Suppressor macrophage treated with lipopolysaccharide for 4 hours (primary cell): ENCODE measurements at regions not wholly inside any gene's neighbourhood (a gene's known extent, or its start where the extent isn't known, plus 50 kb on each side); places are given as distances from the start of the nearest gene placed in this dataset.
"Not testable (repeated sequence)": the region's sequence is repeated elsewhere in the genome, so short reads cannot be mapped to it uniquely, and the experiment has no call there.

Source experiments
- DNase-seq: peaks from one replicate; pipeline ENCODE4 v3.0.0-alpha.2; 2020

DNA sequence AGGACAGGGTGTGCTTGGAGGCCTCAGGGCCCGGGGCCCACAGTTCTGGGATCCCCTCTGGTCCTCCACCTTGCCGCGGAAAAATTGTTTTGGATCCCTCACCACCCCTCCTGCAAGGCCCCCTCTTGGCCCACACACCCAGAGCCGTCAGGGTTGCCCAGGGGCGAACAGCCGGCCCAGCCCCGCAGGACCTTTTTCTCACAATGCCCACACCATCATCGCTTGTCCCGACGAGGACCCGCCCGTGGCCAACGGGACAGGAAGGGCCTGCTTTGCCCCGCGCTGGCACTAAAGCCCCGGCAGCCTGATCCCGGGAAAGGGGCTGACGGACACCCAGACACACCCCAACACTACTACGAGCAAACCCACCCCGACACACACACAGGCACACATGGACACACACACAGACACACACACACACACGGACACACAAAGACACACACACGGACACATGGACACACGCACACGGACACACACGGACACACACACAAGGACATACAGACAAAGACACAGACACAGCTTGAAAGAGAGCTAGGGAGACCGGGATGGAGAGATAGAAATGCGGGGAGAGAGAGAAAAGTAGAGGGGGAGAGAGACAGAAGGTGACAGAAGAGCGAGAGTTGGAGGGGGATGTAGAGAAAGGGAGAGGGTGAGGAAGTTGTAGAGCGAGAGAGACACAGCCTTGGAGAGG is 1493.5 kb upstream of the DEFB115 start:
- DNase-seq = no peak

DNA sequence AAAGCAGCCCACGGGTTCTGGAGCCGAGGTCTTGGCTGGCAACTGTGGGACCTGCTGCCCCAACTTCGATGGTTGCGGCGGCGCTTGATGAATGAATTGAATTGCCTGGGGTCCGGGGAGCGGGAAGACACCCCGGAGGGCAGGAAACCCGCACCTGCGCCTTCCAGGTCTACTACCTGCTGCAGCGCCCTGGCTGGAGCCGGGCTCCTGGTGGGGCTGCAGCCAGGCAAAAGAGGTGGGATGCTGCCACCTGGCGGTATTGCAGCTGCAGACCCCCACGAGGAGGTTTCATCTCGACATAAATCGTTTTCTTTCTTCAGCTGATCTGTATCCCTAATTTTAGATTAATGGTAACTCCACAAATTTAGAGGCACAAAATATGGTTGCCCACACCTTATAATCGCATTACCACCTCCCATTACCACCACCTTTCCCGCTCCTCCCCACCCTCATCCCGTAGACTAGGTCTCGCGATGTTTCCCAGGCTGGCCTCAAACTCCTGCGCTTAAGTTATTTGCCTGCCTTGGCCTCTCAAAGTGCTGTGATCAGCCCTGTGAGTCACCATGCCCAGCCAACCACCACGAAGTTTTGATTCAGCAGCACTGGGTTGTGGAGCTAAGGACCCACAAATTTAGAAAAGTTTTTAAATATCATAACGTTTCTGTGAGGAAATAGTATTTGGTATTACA is 1492.4 kb upstream of the DEFB115 start:
- not testable (repeated sequence) for DNase-seq

DNA sequence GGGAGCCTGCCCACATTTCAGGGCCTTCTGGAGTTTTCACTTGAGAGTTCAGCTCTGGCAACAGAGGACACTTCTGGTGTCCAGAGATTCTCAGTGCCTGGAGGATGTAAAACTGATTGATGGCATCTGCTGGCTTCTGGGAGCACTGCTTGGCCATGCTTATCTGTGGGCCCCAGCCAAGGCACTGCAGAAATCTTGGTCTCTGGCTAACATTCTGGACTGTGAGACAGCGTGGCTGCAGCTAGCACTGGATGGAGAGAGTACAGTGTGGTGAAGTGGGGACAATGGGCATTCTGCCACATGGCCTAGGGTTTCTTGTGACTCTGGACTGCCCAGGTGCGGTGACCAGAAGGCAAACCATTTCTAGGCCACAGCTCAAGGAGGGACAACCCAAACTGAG is 1479.4 kb upstream of the DEFB115 start:
- not testable (repeated sequence) for DNase-seq

DNA sequence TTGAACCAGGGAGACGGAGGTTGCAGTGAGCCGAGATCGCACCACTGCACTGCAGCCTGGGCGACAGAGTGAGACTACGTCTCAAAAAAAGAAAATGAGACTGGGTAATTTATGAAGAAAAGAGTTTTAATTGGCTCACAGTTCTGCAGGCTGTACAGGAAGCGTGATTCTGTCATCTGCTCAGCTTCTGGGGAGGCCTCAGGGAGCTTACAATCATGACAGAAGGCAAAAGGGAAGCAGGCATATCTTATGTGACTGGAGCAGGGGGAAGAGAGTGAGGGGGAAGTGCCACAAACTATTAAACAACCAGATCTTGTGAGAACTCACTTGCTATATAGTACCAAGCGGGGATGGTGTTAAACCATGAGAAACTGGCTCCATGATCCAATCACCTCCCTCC is 1476.2 kb upstream of the DEFB115 start:
- not testable (repeated sequence) for DNase-seq

DNA sequence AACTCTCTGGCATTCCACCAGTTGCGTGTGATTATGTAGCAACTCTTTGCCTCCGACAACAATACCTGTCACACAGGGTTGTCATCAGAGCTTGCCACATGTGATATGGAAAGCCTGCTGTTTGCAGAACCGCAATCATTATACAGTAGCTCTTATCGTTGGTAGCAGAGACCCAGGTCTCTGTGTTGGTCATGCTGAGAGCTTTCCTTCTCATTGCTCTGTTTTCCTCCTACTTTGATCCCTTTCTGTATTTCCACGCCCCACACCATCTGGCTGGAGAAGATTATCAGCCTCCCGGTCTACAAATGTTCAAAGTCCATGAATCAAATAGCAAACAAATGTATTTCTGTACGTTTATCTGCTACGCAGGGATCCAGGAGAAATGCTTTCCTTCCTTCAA is 1475.6 kb upstream of the DEFB115 start:
- not testable (repeated sequence) for DNase-seq

DNA sequence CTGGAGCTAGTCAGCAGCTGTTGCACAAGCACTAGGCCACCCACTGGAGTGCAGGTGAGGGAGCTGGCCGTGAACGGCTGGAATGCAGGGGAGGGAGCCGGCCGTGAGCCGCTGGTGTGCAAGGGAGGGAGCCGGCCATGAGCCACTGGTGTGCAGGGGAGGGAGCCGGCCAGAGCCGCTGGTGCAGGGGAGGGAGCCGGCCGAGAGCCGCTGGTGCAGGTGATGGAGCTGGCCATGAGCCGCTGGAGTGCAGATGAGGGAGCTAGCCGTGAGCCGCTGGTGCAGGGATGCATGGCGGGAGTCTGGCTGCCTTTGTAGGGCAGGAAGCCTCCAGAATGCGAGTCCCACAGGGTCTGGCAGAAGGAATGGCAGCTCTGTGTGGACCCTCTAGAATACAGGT is 1470.0 kb upstream of the DEFB115 start:
- not testable (repeated sequence) for DNase-seq

DNA sequence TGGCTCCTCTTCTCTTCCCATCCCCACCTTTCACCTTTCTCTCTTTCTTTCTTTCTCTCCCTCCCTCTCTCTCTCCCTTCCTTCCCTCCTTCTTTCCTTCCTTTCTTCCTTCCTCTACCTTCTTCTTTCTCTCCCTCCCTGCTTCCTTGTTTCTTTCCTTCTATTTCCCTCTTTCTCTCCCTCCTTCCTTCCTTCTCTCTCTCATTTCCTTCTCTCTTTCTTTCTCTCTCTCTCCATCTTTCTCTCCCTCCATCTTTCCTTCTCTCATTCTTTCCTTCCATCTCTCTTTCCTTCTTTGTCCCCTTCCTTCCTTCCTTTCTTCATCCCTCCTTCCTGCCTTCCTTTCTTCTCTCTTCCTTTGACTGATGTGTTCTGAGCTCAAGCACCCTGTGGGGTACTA is 1467.0 kb upstream of the DEFB115 start:
- no peak for DNase-seq

DNA sequence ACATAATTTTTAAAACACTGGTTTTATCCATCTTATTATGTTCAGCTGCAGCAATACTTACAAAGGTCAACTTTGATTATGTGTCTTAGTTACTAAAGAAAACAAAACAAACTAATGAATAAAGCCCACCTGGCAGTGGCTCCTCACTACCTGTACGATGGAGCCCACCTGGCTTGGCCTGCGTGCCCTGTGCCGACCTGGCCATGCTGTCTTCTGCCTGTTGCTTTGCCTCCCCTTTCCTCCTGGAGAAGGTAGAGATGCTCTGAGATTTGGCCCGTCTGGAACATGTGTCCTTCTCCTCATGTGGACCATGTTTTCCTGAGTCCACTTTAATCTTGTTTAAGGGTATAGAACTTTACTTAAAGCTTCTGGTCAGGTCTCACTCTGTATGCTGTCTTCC is 1426.0 kb upstream of the DEFB115 start:
- not testable (repeated sequence) for DNase-seq

DNA sequence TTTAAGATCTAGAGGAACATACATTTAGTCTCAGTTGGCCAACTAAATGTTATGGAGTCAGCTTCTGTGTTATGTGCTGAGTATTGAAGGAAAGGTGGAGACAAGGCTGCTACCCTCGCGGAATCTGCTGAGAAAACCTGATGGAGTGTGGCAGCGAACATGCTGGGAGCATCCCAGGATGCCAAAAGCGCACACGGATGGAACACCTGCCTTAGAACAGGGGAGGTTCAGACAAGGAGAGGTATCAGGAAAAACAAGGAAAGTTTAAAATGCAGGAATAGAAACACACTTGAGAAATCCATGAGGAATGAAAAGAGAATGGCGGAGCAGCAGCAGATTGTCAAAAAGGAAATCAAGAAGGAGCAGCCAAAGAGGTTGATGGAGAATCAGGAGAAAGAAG is 1389.5 kb upstream of the DEFB115 start:
- DNase-seq = not testable (repeated sequence)

DNA sequence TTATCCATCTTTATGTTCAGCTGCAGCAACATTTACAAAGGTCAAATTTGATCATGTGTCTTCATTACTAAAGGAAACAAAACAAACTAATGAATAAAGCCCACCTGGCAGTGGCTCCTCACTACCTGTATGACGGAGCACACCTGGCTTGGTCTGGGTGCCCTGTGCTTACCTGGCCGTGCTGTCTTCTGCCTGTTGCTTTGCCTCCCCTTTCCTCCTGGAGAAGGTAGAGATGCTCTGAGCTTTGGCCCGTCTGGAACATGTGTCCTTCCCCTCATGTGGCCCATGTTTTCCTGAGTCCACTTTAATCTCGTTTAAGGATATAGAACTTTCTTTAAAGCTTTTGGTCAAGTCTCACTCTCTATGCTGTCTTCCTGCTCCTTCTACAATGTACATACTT is 1388.8 kb upstream of the DEFB115 start:
- not testable (repeated sequence) for DNase-seq

DNA sequence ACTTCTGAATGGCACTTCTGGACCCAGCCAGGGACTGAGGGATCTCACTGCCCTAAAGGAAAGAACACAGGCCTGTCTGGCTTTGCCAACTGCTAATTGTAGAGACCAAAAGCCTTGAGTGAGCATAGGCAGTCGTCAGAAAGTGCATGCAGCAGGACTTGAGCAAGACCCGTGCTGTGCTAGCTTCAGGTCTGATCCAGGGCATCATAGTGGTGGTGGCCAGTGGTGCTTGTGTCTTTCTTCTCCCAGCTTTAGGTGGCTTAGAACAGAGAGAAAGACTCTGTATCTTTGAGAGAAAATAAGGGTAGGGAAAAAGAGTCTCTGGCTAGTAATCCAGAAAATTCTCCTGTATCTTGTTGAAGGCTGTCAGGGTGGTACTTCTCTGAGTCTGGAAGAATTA is 1385.6 kb upstream of the DEFB115 start:
- DNase-seq = not testable (repeated sequence)

DNA sequence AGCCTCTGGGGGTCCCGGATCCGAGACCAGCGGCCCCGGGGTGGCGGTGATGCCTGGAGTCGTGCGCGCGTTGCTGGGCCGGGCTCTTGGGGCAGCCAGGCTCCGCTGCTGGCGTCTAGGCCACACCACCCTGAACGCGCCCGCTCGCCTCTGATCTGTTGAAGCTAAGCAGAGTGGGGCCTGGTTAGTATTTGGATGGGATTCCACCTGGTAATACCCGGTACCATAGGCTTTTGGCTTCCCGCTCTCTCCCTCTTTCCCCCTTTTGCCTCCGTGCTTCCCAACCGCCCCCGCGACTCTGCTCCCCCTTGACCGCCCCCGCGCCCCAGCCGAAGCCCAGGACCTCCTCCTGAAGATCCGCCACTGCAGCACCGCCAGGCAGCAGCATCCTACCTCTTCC is 1383.5 kb upstream of the DEFB115 start:
- DNase-seq = peak; percentile 31

DNA sequence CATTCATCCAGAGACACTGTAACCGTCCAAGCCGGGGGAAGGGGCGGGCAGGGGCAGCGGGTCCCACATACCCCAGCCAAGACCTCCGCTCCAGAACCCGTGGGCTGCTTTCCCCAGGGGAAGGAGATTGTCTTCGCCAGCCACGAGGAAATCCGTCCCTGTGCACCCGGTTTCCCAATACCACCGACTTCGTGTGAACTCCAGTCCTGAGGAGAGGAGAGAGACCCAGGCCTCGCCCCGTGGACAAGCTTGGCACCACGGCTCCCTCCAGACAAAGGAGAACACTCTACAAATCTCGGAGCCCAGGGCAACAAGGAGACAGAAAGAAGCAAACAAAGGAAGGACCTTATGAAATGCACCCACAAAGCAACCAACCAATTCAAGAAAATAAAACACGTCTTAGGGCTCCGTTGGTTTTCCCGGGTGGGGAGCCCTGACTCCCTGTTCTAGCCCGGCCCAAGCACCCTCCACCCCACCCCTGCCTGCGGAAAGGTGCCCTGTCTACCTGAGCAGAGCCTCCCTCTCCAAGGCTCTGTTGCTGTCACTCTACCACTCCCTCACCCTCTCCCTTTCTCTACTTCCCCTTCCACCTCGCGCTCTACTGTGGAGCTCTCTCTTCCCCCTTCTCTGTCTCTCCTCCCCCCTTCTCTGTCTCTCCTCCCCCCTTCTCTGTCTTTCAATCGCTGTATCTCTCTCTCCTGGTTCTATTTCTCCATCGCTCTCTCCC is 1382.8 kb upstream of the DEFB115 start:
- DNase-seq = no peak

DNA sequence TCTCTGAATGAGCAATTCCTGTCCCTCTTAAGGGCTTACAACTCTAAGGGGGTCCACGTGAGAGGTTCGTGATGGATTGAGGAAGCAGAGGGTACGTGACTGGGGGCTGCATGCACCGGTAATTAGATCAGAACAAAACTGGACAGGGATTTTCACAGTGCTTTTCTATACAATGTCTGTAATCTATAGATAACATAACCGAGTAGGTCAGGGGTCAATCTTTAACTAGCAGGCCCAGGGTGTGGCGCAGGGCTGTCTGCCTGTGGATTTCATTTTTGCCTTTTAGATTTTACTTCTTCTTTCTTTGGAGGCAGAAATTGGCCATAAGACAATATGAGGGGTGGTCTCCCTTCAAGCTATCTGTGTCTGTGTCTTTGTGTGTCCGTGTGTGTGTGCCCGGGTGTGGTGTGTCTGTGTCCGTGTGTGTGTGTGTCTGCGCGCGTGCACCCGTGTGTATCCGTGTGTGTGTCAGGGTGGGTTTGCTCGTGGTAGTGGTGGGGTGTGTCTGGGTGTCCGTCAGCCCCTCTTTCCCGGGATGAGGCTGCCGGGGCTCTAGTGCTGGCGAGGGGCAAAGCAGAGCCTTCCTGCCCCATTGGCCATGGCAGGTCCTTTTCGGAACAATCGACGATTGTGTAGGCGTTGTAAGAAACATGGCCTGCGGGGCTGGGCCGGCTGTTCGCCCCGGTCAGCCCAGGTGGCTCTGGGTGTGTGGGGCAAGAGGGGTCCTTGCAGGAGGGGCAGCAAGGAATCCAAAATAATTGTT is 1382.0 kb upstream of the DEFB115 start:
- not testable (repeated sequence) for DNase-seq

DNA sequence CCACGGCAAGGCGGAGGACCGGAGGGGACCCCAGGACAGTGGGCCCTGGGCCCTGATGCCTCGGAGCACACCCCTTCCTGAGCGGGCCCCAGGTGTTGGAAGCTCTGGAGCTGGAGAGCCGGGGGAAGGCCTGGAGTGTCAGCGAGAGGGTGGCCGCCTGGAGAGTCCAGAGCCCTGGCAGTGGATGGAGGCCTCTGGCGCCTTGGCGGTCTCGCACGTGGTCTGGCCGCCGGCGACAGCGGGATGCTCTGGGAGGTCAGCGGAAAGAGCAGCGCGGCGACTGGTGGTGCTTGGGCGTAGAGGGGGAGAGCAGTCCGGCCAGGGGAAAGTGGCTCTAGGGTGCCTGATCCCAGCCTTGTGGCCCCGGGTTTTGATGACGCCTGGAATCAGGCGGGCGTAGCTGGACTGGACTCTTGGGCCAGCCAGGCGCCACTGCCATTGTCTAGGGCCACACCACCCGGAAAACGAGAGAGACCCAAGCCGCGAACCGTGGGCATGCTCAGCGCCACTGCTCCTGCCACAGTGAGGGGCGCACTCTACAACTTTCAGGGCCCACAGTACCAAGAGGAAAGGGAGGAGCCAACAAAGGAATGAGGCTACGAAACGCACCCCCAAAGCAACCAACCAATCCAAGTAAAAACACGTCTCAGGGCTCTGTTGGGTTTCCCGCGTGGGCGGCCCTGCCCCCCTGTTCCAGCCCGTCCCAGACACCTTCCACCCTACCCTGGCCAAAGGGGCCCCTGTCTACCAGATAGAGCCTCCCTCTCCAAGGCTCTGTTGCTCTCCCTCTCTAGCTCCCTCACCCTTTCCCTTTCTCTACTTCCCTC is 1381.2 kb upstream of the DEFB115 start:
- not testable (repeated sequence) for DNase-seq

DNA sequence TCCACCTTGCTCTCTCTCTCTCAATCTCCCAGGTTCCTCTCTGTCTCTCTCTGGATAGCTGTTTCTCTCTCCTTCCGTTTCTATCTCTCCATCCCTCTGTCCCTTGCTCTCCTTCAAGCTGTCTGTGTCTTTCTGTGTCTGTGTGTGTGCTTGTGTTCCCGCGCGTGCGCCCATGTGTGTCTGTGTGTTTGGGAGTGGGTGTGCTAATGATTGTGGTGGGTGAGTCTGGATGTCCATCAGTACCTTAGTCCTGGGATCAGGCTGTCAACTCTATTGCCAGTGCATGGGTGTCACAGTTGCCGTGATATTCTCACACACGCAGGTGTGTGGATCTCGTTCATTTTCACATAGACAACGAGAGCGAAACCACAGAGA is 1380.6 kb upstream of the DEFB115 start:
- no peak for DNase-seq

DNA sequence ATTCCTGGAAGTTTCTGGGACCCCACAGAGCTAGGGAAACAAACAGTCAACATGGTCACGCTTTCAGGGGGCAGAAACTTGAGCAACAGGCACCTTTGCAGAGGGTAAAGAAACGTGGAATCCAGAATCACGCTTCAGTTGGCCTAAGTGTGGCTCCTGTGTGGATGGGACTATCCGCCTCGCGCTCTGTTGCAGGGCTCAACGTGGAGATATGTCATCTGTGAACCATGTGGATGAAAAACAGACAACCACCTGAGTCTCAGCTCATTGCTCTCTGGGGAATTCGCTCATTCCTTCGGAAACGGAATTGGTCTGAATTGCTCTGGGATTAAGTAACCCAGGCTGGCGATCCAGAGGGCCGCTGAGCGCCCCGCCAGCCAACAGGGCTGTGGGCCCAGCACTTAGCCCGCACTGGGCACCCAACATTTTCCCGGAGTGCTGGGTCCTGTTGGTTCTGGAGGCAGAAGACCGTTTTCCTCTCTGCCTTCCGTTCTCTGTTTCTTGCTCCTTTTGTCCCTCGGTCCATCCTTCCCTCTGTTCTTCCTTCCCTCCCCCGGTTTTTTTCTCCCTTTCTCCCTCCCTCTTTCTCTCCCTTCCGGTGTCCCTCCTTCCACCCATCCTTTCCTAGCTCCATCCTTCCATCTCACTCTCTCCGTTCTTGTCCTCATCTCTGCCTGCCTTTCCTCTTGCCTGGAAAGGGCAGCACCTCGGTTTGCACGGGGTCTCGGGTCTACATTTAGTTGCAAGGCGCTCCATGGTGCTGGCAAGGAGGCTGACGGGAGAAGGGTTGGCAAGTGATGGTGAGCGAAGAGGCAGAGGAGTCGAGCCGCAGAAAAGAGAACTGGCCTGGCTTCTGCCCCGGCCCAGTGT is 1379.8 kb upstream of the DEFB115 start:
- DNase-seq = not testable (repeated sequence)

DNA sequence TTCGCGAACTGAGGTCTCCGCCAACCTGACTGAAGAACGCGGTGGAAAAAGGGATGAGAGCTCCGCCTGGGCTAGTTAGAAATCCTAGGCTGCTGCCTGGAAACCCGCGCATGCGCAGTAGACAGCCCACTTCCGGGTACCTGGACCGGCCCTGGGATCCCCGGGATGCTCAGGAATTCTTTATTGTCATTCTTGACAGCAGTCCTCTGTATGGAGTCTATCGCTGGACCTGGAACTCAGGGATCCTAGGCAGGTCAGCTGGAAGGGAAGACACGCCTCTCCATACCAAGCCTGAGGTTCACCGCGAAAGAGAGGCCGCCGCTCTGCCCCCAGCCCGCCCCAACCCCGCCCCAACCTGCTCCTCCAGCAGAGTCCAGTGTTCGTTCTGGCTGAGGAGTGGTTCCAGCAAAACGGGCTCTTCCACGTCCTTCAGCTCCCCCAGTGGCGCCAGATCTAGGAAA is 1379.2 kb upstream of the DEFB115 start:
- no peak for DNase-seq

DNA sequence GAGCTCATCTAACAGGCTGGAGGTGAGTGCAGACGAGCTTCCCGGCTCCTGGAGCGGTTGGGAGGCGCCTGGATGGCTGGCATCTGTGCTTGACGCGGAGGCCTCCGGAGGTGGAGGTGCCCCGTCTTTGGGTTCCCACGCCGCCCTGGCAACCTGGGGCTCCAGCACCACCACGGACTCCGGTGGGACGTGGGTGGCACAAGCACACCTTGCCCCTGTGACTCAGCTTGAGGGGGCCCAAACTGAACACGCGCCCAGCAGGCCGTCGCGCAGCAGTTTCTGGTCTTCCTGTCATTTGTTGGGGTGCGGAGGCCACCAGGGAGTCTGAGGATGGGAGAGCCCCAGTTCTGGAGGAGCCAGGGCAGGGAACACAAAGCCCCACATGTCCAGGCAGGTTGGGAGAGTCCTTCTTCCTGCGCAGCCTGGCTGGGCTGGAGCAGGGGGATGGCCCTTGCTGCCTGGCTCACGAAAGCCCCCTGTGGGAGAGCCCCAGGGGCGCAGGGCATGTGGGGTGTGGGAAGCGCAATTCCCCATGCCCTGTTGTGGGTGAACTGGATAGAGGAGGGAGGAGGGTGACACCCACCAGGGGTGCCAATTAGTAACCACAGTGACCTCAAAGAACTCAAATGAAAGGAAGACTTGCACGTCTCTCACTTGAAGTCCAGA is 1378.6 kb upstream of the DEFB115 start:
- DNase-seq = no peak

DNA sequence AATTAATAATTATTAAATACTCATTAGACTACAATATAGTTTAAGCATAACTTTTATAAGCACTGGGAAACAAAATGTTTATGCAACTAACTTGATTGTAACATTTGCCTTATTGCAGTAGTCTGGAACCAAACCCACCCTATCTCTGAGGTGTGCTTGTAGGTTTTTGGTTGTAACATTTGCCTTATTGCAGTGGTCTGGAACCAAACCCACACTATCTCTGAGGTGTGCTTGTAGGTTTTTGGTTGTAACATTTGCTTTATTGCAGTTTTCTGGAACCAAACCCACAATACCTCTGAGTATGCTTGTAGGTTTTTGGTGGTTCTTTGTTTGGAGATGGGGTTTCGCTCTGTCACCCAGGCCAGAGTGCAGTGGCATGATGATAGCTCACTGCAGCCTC is 1376.4 kb upstream of the DEFB115 start:
- not testable (repeated sequence) for DNase-seq
